ENCODE measurements at regions not wholly inside any gene's neighbourhood (a gene's known extent, or its start where the extent isn't known, plus 50 kb on each side); places are given as distances from the start of the nearest gene placed in this dataset.
"Not testable (repeated sequence)": the region's sequence is repeated elsewhere in the genome, so short reads cannot be mapped to it uniquely, and the experiment has no call there.

DNA sequence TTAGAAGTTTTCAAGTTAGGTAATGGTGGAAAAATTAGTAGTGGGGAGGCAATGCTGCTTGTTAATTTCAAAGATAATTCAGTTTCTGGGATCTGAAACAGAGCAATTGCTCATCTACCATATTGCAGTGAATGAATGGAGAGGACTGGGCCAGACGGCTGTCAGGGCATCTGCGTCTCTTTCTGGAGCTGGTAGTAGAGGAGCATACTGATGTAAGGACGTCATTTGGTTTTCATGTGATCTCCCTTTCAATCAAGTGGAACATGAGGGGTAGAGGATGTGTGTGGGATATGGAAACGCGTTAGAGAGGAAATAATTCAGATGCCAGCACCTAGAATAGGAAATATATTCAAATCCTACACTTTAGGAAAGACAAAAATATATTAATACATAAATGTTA is 490.3 kb downstream of the ADCYAP1 start:
- no peak overlapping the region for H3K4me3 ChIP-seq (ENCODE audit: low read depth, low read length)

GRCh38 chr18:1408376-1408775 is 503.7 kb downstream of the ADCYAP1 start:
- H3K4me3 ChIP-seq (ENCODE audit: low read depth, low read length): no peak overlapping the region

DNA sequence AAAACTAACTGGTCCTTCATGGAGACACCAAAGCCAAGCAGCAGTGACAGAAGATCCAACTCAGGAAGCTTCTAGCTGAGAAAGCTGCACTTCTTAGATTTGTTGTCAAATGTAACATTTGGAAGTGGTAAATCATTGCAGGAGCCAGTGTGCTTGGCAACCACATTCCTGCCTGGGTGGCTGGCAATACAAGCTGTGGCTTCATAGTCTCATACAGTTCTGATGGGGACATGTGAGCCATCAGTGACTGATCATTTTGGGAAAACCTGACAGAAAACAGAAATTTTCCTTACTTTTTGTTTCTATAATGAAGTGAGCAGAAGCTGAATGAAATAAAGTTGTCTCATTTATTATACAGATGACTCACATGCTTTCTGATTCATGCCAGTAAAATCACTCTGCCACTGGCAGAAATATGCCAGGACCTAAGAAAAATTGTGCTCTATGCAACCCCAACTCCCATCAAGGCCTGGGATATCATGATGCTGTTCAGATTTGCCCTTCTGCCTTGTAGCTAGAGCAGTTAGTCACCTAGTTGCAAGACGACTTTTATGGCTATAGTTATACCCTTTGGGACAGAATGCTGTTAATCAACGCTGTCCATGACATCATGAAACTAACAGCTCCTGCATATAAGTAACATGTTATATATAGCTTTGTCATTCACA is 508.1 kb downstream of the ADCYAP1 start:
- no peak overlapping the region for H3K4me3 ChIP-seq (ENCODE audit: low read depth, low read length)

- no peak overlapping the region for H3K4me3 ChIP-seq (ENCODE audit: low read depth, low read length)
Observed at GRCh38 chr18:1413323-1413675, 508.6 kb downstream of the ADCYAP1 start.

- no peak overlapping the region for H3K4me3 ChIP-seq (ENCODE audit: low read depth, low read length)
Observed at GRCh38 chr18:1416074-1416473, 511.4 kb downstream of the ADCYAP1 start.

DNA sequence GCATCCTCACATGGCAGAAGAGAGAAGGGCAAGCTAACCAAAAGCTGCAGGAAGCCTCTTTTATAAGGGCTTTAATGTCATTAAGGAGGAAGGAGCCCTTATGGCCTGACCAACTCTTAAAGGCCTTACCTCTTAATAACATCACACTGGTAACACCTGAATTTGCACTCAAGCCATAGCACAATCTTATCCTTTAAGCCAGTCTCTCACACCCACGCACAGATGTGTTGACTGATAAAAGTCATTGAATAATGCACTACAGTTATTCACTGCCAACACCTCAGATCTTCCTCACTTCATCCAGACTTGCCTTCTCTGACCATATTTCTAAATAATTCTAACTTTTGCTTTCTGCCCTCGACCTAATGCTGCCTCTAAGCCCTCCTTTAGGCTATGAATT is 516.8 kb downstream of the ADCYAP1 start:
- H3K4me3 ChIP-seq (ENCODE audit: low read depth, low read length): no peak overlapping the region

DNA sequence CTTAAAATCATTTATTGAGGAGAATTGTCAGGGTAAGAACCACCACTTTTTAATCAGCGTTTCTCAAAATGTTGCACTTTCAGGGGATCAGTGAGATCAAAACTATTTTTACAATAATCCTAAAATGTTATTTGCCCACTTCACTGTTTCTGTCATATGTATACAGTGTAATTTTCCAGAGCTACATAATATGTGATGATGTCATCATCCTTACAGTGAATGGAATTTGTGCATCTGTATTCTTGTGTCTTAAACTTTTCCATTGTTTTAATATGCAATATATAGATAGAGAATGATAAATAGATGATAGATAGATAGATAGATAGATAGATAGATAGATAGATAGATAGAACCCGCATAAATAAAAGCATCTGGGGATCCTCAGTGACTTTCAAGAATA is 518.0 kb downstream of the ADCYAP1 start:
- H3K4me3 ChIP-seq (ENCODE audit: low read depth, low read length): no peak overlapping the region

DNA sequence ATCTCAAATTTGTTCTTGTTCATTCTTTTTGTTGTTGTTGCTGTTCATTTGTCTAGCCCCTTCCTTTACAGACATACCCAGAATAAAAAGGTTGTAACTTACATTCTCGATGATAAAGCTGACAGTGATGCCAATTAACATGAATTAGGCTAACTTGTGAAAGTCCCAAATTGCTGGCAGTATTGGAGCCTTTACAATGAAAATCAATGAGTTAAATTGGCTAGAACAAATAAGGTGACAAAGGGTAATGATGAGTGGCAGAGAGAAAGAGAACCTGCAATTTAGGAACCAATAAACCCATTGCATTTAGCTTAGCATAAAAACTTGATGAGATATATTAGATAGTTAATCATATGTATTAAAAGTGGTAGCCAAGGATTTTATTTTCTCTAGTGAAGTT is 521.0 kb downstream of the ADCYAP1 start:
- H3K4me3 ChIP-seq (ENCODE audit: low read depth, low read length): no peak overlapping the region

- no peak overlapping the region for H3K4me3 ChIP-seq (ENCODE audit: low read depth, low read length)
Observed at GRCh38 chr18:1435487-1435886, 530.8 kb downstream of the ADCYAP1 start.

GRCh38 chr18:1436199-1436598 is 531.5 kb downstream of the ADCYAP1 start:
- no peak overlapping the region for H3K4me3 ChIP-seq (ENCODE audit: low read depth, low read length)

DNA sequence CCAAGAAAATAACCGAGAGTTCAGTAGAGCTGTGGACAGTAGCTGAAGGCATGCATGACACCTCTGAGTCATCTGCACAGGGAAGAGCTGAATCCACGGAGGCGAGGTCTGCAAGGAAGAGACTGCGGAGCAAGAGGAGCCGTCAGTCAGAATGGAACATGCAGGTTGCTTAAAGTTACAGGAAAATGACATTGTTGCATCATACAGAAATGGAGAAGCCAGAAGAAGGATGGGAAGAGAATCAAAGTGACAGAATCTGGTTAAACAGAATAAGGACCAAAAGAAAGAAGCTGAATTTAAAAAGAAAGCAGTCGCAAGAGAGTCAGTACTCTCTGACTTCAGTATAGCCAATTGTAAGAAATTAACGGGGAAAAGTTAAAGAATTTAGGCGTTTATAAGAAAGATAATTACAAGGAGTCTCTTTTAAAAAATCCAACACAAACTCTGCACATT is 533.8 kb downstream of the ADCYAP1 start:
- no peak overlapping the region for H3K4me3 ChIP-seq (ENCODE audit: low read depth, low read length)

DNA sequence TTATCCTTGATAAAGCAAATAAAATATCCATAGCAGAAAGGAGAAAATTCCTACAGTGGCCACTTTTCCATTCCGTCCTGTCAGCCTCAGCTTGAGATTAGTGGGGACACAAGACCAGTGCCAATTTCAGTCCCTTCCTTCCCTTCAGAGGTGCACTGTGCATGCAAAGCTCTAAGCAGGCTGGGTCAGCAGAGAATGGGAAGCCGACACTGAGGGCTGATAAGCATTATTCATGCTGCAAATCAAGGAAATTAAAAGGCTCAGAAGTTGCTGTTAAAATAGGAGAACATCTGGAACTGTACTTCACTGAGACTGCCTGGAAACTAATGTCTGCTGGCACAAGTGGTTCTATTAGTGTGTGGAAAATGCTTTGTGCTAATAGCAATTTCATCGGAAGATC is 534.3 kb downstream of the ADCYAP1 start:
- no peak overlapping the region for H3K4me3 ChIP-seq (ENCODE audit: low read depth, low read length)

DNA sequence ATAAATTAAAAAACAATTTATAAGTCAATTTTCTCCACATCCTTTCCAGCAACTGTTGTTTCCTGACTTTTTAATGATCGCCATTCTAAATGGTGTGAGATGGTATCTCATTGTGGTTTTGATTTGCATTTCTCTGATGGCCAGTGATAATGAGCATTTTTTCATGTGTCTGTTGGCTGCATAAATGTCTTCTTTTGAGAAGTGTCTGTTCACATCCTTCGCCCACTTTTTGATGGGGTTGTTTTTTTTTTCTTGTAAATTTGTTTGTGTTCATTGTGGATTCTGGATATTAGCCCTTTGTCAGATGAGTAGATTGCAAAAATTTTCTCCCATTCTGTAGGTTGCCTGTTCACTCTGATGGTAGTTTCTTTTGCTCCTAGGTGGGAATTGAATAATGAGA is 539.4 kb downstream of the ADCYAP1 start:
- H3K4me3 ChIP-seq (ENCODE audit: low read depth, low read length): not testable (repeated sequence)

GRCh38 chr18:1446765-1447164 is 542.1 kb downstream of the ADCYAP1 start:
- no peak overlapping the region for H3K4me3 ChIP-seq (ENCODE audit: low read depth, low read length)

- no peak overlapping the region for H3K4me3 ChIP-seq (ENCODE audit: low read depth, low read length)
Observed at GRCh38 chr18:1452821-1453220, 548.1 kb downstream of the ADCYAP1 start.

DNA sequence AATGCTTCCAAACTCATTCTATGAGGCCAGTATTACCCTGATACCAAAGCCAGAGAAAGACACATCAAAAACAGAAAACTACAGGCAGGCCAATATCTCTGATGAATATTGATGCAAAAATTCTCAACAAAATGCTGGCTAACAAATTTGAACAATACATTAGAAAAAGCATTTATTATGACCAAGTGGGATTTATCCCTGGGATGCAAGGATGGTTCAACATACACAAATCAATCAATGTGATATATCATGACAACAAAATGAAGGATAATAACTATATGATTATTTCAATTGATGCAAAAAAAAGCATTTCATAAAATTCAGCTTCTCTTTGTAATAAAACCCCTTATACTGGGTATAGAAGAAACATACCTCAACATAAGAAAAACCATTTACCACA is 550.9 kb downstream of the ADCYAP1 start:
- H3K4me3 ChIP-seq (ENCODE audit: low read depth, low read length): no peak overlapping the region

DNA sequence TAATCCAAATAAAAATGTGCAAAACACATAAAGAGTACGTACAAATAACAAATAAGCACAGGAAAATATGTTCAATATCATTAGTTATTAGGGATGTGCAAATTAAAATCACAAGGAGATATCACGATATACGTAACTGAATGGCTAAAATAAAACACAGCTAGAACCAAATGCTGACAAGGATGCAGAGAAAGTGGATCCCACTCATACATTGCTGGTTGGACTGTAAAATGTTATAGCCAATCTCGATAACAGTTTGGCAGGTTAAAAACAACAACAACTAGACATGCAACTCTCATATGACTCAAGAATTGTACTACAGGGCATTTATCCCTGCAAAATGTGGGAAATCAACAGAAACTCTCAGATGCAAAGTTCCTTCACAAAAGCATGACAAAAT is 553.9 kb downstream of the ADCYAP1 start:
- H3K4me3 ChIP-seq (ENCODE audit: low read depth, low read length): no peak overlapping the region

GRCh38 chr18:1463981-1464380 is 559.3 kb downstream of the ADCYAP1 start:
- no peak overlapping the region for H3K4me3 ChIP-seq (ENCODE audit: low read depth, low read length)

DNA sequence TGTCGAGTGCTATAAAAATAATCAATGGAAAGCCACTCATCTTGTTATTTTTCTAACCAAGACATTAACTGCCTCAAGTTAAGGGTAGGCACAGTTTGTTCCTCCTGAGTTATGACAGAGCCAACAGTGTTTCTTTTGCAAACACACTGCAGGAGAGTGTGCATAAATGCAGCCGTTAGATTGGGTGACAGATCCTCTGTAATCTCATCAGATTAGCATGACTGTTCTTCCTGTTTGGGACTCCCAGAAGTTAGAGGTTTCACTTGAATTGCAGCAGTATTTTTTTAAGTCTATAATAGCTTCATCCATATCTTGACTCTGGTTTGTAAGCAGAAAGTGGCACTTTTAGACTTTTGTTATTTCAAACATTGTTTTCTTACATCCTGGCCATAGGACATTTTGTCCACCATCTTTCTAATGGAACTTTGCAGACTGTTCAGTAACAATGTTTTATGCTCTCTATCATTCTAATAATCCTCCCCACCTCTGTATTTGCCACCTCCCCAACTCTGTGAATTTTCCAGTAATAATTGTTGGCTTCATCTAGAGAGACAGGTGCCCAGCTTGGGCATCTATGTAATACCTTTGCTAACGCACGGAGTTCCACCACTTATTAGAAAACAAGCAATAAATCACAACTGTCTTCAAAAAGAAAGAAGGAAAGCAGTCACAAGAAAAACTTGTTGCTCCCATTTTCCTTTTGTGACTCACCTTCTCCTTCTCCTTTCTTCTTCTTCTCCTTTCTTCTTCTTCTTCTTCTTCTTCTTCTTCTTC is 560.0 kb downstream of the ADCYAP1 start:
- H3K4me3 ChIP-seq (ENCODE audit: low read depth, low read length): no peak overlapping the region

GRCh38 chr18:1466035-1466434 is 561.4 kb downstream of the ADCYAP1 start:
- no peak overlapping the region for H3K4me3 ChIP-seq (ENCODE audit: low read depth, low read length)

DNA sequence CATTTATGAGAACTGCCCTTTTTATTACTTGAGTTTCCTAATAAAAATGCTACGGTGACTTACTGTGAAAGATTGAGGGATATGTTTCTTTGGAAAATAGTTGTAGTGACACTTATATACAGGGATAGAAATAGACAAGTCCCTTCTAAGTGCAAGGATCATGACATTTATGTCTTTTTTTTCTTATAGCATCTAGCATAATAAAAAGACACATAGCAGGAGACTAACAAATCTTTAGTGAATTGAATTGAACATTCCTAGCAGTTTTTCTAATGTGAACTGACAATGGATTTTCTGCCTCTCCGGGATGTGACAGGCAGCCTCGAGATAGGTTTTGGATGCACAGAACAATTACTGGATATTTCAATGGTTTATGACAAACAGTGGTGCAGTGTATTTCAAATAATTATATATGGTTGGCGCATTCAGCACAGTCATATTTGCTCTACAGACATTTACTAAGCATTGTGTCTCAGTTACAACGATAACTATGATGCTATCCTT is 562.8 kb downstream of the ADCYAP1 start:
- H3K4me3 ChIP-seq (ENCODE audit: low read depth, low read length): no peak overlapping the region

GRCh38 chr18:1468550-1468949 is 563.9 kb downstream of the ADCYAP1 start:
- no peak overlapping the region for H3K4me3 ChIP-seq (ENCODE audit: low read depth, low read length)

Measured in iPS-11a (cell line).